H1 (cell line): ENCODE measurements at regions not wholly inside any gene's neighbourhood (a gene's known extent, or its start where the extent isn't known, plus 50 kb on each side); places are given as distances from the start of the nearest gene placed in this dataset.

Experiments
- CTCF ChIA-PET: fragments of 300-600 bp; sonication (Branson Sonifier 250); formaldehyde crosslinking; loops from one replicate; lab custom pipeline; 2021; ENCODE audit not compliant: partially characterized antibody; lab: Charles Lee
- POLR2A ChIA-PET: fragments of 300-600 bp; sonication (Branson Sonifier 250); formaldehyde crosslinking; loops from one replicate; lab custom pipeline; 2021; ENCODE audit warnings: inconsistent platforms; ENCODE audit not compliant: partially characterized antibody; lab: Charles Lee
- DNase-seq, 2 experiments: peaks; one replicate each; pipeline versions ENCODE4 v3.0.0 to v3.0.0-alpha.2; 2010 to 2022; ENCODE audit warnings: low spot score in 2 of 2, low read depth in 1 of 2, mixed read lengths in 1 of 2
- FAIRE-seq: peaks from 2 replicates; lab custom pipeline; 2011; peaks lifted over from hg19 to GRCh38; lab: Jason Lieb, UNC
- H2AFZ ChIP-seq: 2 replicates; pipeline ENCODE4 v1.8.1; 2012; ENCODE audit warnings: low read length, inconsistent platforms
- H2AK5ac ChIP-seq: 2 replicates; pipeline ENCODE4 v1.6.1; 2013; ENCODE audit warnings: low read depth, low read length
- H2BK120ac ChIP-seq: replicated peaks from 2 replicates; pipeline ENCODE3; 2013; ENCODE audit warnings: low read depth, low read length, inconsistent platforms
- H2BK12ac ChIP-seq: 2 replicates; pipeline ENCODE4 v1.6.1; 2013; ENCODE audit warnings: low read depth, low read length
- H2BK15ac ChIP-seq: 2 replicates; pipeline ENCODE4 v1.6.1; 2013; ENCODE audit warnings: low read length
- H2BK20ac ChIP-seq: 2 replicates; pipeline ENCODE4 v1.6.1; 2013; ENCODE audit warnings: low read length
- H2BK5ac ChIP-seq: 2 replicates; pipeline ENCODE4 v1.6.1; 2013; ENCODE audit warnings: low read depth, low read length
- H3K14ac ChIP-seq: 2 replicates; pipeline ENCODE4 v1.6.1; 2013; ENCODE audit warnings: inconsistent platforms; ENCODE audit not compliant: insufficient read length
- H3K18ac ChIP-seq: 2 replicates; pipeline ENCODE4 v1.6.1; 2013; ENCODE audit warnings: low read length; ENCODE audit errors: extremely low read depth
- H3K23ac ChIP-seq: 2 replicates; pipeline ENCODE4 v1.6.1; 2013; ENCODE audit warnings: inconsistent platforms; ENCODE audit not compliant: insufficient read length
- H3K23me2 ChIP-seq: 2 replicates; pipeline ENCODE4 v1.6.1; 2013; ENCODE audit warnings: low read depth, low read length
- H3K27ac ChIP-seq: 2 replicates; pipeline ENCODE4 v1.6.1; 2011; ENCODE audit warnings: low read depth, low read length, inconsistent platforms
- H3K27me3 ChIP-seq, 4 experiments: replicated peaks in 1 of 4; 1 replicate in 1 of 4; 2 replicates in 3 of 4; pipeline versions ENCODE4 v1.6.1 to v1.8.1; 2011 to 2013; ENCODE audit warnings: low read length in 3 of 4, mild to moderate bottlenecking in 3 of 4, inconsistent platforms in 2 of 4, mixed read lengths in 2 of 4, moderate library complexity in 1 of 4; ENCODE audit not compliant: control insufficient read depth in 3 of 4, insufficient read depth in 3 of 4; ENCODE audit errors: extremely low read depth in 1 of 4
- H3K36me3 ChIP-seq, 4 experiments: 2 replicates each; pipeline versions ENCODE4 v1.6.1 to v1.8.1; 2011 to 2013; ENCODE audit warnings: mild to moderate bottlenecking in 4 of 4, low read length in 3 of 4, moderate library complexity in 2 of 4, control low read depth in 1 of 4, inconsistent platforms in 1 of 4; ENCODE audit not compliant: insufficient read depth in 4 of 4, control insufficient read depth in 2 of 4
- H3K4ac ChIP-seq: replicated peaks from 2 replicates; pipeline ENCODE3; 2013; ENCODE audit warnings: low read length, low read depth, mixed read lengths, inconsistent platforms; ENCODE audit not compliant: insufficient read length
- H3K4me1 ChIP-seq, 4 experiments: replicated peaks in 1 of 4; 1 replicate in 1 of 4; 2 replicates in 3 of 4; pipeline versions ENCODE4 v1.6.1 to v1.8.1; 2011 to 2013; ENCODE audit warnings: low read length in 3 of 4, inconsistent platforms in 2 of 4, mixed read lengths in 1 of 4; ENCODE audit not compliant: insufficient read depth in 4 of 4, control insufficient read depth in 3 of 4
- H3K4me2 ChIP-seq, 2 experiments: 2 replicates each; pipeline versions ENCODE4 v1.6.1 to v1.8.1; 2011 to 2013; ENCODE audit warnings: low read depth in 2 of 2, low read length in 2 of 2, control low read depth in 1 of 2, inconsistent platforms in 1 of 2, mild to moderate bottlenecking in 1 of 2; ENCODE audit not compliant: insufficient read depth in 1 of 2
- H3K4me3 ChIP-seq, 4 experiments: fragments of 200-600, 300-600 bp in 1 of 4; sonication (generic), shearing (Covaris generic), sonication (Bioruptor Twin) in 1 of 4; 2 replicates each; pipeline versions ENCODE4 v1.5.1 to v1.8.1; 2011 to 2016; ENCODE audit warnings: low read length in 4 of 4, low read depth in 3 of 4, control low read depth in 2 of 4, inconsistent platforms in 2 of 4, mild to moderate bottlenecking in 2 of 4, mixed read lengths in 1 of 4, moderate library complexity in 1 of 4; ENCODE audit not compliant: insufficient read depth in 2 of 4; ENCODE audit errors: extremely low read depth in 1 of 4
- H3K56ac ChIP-seq: replicated peaks from 2 replicates; pipeline ENCODE3; 2013; ENCODE audit warnings: low read depth, mild to moderate bottlenecking, mixed read lengths, low read length, inconsistent platforms; ENCODE audit not compliant: insufficient read length
- H3K79me1 ChIP-seq: 2 replicates; pipeline ENCODE4 v1.6.1; 2013; ENCODE audit warnings: low read depth, low read length, control low read depth
- H3K79me2 ChIP-seq, 2 experiments: 2 replicates each; pipeline versions ENCODE4 v1.6.1 to v1.8.1; 2012 to 2013; ENCODE audit warnings: low read length in 2 of 2, mild to moderate bottlenecking in 2 of 2, inconsistent platforms in 1 of 2; ENCODE audit not compliant: insufficient read depth in 2 of 2, control insufficient read depth in 1 of 2
- H3K9ac ChIP-seq, 4 experiments: replicated peaks in 1 of 4; 1 replicate in 1 of 4; 2 replicates in 3 of 4; pipeline versions ENCODE4 v1.6.1 to v1.8.1; 2011 to 2013; ENCODE audit warnings: low read depth in 3 of 4, low read length in 3 of 4, control low read depth in 2 of 4, mild to moderate bottlenecking in 2 of 4, moderate library complexity in 2 of 4, inconsistent platforms in 1 of 4; ENCODE audit errors: extremely low read depth in 1 of 4
- H3K9me3 ChIP-seq, 2 experiments: 2 replicates each; pipeline versions ENCODE4 v1.6.1 to v1.8.1; 2012 to 2013; ENCODE audit warnings: mild to moderate bottlenecking in 2 of 2, moderate library complexity in 2 of 2, control low read depth in 1 of 2, inconsistent platforms in 1 of 2, low read depth in 1 of 2, low read length in 1 of 2, mixed read lengths in 1 of 2; ENCODE audit not compliant: insufficient read depth in 2 of 2
- H4K20me1 ChIP-seq, 2 experiments: replicated peaks in 1 of 2; 2 replicates each; pipeline versions ENCODE3 to v1.8.1; 2011 to 2013; ENCODE audit warnings: inconsistent platforms in 2 of 2, low read length in 2 of 2, mild to moderate bottlenecking in 1 of 2; ENCODE audit not compliant: insufficient read depth in 2 of 2, control insufficient read depth in 1 of 2
- H4K5ac ChIP-seq: 2 replicates; pipeline ENCODE4 v1.6.1; 2013; ENCODE audit warnings: low read length, low read depth, mixed read lengths, inconsistent platforms; ENCODE audit not compliant: insufficient read length
- H4K8ac ChIP-seq: 2 replicates; pipeline ENCODE4 v1.8.0; 2013; ENCODE audit warnings: mild to moderate bottlenecking, moderate library complexity, low read length, inconsistent platforms; ENCODE audit not compliant: insufficient read depth; ENCODE audit errors: extremely low read depth
- H4K91ac ChIP-seq: replicated peaks from 2 replicates; pipeline ENCODE3; 2013; ENCODE audit warnings: low read length, mixed read lengths, inconsistent platforms; ENCODE audit not compliant: insufficient read length
- EP300 ChIP-seq, 2 experiments: IDR thresholded peaks; 1 replicate in 1 of 2; 2 replicates in 1 of 2; pipeline ENCODE4 v1.6.1; 2011 to 2012; ENCODE audit warnings: low read depth in 2 of 2, low read length in 2 of 2, mild to moderate bottlenecking in 2 of 2, borderline replicate concordance in 1 of 2, inconsistent platforms in 1 of 2, moderate library complexity in 1 of 2
- GTF2F1 ChIP-seq: IDR thresholded peaks from 2 replicates; pipeline ENCODE4 v1.6.1; 2012; ENCODE audit warnings: low read depth, low read length, improper control_type of control experiment, borderline replicate concordance
- JUND ChIP-seq: IDR thresholded peaks from 2 replicates; pipeline ENCODE4 v1.6.1; 2011; ENCODE audit warnings: mild to moderate bottlenecking, improper control_type of control experiment, low read length
- SP4 ChIP-seq: IDR thresholded peaks from 2 replicates; pipeline ENCODE4 v1.6.1; 2012; ENCODE audit warnings: low read length, inconsistent platforms
- WGBS, 2 experiments: shearing (Covaris generic) in 1 of 2; methylation state at CpG; one replicate each; pipeline versions ENCODE4 v1.1.6 to v1.1.7; 2013 to 2015; ENCODE audit warnings: low lambda C conversion rate in 2 of 2, mixed read lengths in 2 of 2, inconsistent platforms in 1 of 2, low coverage in 1 of 2, missing lambda C conversion rate in 1 of 2; ENCODE audit not compliant: insufficient replicate concordance in 2 of 2, insufficient coverage in 1 of 2, insufficient read length in 1 of 2; ENCODE audit errors: extremely low coverage in 1 of 2, missing lambda C conversion rate in 1 of 2; 5-methylcytosine and 5-hydroxymethylcytosine counted together

DNA sequence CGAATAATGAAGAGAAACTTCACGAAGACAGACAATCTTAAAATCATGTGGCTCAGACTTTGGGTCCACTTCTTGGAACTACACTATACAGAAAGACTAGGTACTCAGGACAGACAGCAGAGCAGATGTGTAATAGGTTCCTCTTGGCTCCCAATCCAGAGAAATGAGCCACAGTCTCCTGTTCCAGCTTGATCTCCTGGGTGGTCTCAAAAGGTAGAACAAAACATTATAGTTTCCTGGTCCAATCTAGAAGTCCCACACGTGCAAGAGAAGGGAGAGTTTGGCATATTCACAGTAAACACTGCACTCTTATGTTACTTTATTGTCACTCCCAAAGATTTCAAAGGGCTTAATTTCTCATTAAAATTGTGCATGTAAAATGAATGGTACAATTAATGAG lies 134.5 kb upstream of the FIBIN start:
- H3K4me3 ChIP-seq: no peak overlapping the region
- H3K23ac ChIP-seq: no peak overlapping the region
- H2BK5ac ChIP-seq: no peak overlapping the region
- H4K5ac ChIP-seq: no peak overlapping the region
- no peak overlapping the region for H2BK120ac ChIP-seq
- H2BK15ac ChIP-seq: no peak overlapping the region
- H3K27me3 ChIP-seq: no peaks in the 10 kb centered on the region
- H3K14ac ChIP-seq: no peak overlapping the region
- no peaks in the 10 kb centered on the region for H3K23me2 ChIP-seq
- H3K4me2 ChIP-seq: no peak overlapping the region
- no peak overlapping the region for H2AFZ ChIP-seq
- no peak overlapping the region for H3K56ac ChIP-seq
- H3K36me3 ChIP-seq: no peaks in the 10 kb centered on the region
- no peak overlapping the region for H2BK20ac ChIP-seq
- no peaks in the 10 kb centered on the region for H3K9me3 ChIP-seq
- ChIA-PET POLR2A (interaction anchor here (0.6 kb wide), 1 partner anchor 410 kb away, joined by 3 read pairs; no protein-coding TSS in a partner anchor), CTCF (no interaction called here)
- H3K79me1 ChIP-seq: no peaks in the 10 kb centered on the region
- H3K27ac ChIP-seq: no peak overlapping the region
- no peak for TF ChIP-seq GTF2F1
- TF ChIP-seq JUND: no peak
- no peak for TF ChIP-seq SP4
- no peak for TF ChIP-seq EP300 (IDR thresholded peaks at IDR 0.05; ENCODE audit: borderline replicate concordance in 1 of 2, low read depth in 2 of 2, low read length in 2 of 2)
- H3K4ac ChIP-seq: no peak overlapping the region
- WGBS, 2 experiments: 78% methylated on average over 3 of the region's 3 CpGs; no CpG with 5 or more reads in 1 of the 2 experiments
- no peak overlapping the region for H2AK5ac ChIP-seq
- H4K20me1 ChIP-seq: no peaks in the 10 kb centered on the region
- H3K9ac ChIP-seq: no peak overlapping the region
- H4K8ac ChIP-seq: no peak overlapping the region
- FAIRE-seq (no peak), DNase-seq (no peak)
- H3K79me2 ChIP-seq: no peaks in the 10 kb centered on the region
- H3K18ac ChIP-seq: no peak overlapping the region
- no peaks in the 10 kb centered on the region for H3K4me1 ChIP-seq
- no peak overlapping the region for H2BK12ac ChIP-seq
- H4K91ac ChIP-seq: no peak overlapping the region
